Limb (tissue), 2 donors: ENCODE measurements at regions not wholly inside any gene's neighbourhood (a gene's known extent, or its start where the extent isn't known, plus 50 kb on each side); places are given as distances from the start of the nearest gene placed in this dataset.
"Not testable (repeated sequence)": the region's sequence is repeated elsewhere in the genome, so short reads cannot be mapped to it uniquely, and the experiment has no call there.

Source experiments
- DNase-seq, 2 donors: peaks; one replicate each; pipeline ENCODE4 v3.0.0-alpha.2; 2016; ENCODE audit errors: extremely low spot score in 2 of 2

DNA sequence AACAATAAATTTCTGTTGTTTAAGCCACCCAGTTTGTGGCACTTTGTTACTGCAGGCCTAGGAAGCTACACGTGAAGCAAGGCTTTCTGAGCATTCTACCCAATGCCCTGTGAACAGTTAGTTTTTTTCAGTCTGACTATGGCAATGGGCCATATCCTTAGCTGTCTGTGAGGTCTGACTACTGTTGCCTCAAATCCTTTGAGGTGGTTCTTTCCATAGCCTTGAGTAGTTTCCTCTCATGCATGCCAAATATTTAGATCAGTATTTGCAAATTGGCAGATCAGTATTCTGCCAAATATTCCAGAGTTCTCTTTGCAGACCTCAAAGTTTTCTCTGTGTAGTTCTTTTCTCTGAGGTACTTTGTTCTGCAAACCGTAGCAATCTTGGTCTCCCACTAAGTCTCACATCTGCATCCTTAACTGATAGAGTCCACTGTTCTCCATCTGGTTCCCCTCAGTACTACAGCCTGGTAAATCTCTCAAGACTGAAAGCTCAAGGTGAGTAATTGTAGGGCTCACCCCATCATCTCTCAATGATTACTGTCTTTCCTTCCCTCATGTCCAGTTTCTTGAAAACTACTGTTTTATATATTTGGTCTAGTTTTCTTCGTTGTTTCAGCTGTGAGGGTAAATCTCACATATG lies 984.9 kb upstream of the INTU start:
- DNase-seq = peak in 1 of 2 donors; percentile 10

DNA sequence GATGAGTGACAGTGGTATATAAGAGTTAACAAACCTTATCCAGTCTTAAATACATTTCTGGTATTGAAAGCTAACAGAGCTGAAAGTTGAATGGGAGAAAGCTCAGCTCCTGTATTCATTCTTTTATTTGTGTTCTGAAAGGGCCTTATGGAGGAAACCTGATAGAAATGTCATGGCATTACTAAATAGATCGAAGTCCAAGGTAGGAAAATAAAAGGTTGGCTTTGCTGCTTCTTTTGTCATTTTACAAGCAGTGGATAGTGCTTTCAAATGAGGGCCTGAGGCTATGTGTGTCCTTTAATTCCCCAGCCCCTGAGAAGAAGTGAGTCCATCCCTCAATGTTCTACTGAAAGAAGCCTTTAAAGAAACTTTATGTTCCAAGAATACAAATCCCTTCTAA lies 974.3 kb upstream of the INTU start:
- no peak for DNase-seq

DNA sequence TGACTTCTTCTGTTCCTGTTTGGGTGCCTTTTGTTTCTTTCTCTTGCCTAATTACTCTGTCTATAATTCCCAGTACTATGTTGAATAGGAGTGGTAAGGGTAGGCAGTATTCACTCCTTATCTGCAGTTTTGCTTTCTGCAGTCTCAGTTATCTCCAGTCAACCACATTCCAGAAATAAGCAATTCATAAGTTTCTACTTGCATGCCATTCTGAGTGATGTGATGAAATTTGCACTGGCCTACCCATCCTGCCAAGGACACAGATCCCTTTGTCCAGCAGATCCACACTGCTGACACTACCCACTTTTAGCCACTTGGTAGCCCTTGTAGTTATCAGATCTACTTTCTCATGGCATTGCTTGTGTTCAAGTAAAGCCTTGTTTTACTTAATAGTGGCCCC lies 971.6 kb upstream of the INTU start:
- DNase-seq = no peak

DNA sequence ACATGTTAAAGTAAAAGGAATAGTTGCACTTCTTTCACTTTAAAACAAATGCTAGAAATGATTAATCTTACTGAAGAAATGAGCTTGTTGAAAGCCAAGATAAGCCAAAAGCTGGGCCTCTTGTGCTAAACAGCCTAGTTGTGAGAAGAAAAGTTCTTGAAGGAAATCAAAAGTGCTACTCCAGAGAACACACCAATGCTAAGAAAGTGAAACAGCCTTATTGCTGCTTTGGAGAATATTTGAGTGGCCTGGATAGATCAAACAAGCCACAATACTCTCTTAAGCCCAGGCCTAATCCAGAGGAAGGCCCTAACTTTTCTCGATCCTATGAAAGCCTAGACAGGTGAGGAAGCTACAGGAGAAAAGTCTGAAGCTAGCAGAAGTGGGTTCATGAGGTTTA lies 967.9 kb upstream of the INTU start:
- no peak for DNase-seq

DNA sequence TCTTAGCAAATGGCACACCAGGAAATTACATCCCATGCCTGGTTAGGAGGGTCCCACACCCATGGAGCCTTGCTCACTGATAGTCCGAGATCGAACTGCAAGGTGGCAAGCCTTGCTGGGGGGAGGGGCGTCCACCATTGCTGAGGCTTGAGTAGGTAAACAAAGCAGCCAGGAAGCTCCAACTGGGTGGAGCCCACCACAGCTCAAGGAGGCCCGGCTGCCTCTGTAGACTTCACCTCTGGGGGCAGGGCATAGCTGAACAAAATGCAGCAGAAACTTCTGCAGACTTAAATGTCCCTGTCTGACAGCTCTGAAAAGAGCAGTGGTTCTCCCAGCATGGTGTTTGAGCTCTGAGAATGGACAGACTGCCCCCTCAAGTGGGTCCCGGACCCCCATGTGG lies 962.7 kb upstream of the INTU start:
- not testable (repeated sequence) for DNase-seq

DNA sequence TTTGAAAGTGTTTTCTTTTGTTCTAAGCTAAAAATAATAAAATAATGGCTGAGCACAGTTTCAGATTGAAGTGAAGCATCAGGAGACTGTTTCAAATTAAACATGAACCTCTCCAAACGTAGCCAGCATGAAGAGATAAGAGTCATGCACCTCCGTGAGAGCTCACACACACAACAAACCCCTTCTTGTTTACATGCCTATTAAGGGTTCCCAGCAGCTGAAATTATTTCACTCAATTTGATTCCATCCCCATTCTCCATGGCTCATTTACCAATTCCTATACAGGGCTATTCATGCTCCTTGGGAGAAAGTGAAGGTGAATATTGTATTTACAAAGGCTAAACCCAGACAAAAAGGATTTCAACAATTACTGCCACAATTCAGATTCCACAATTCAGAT lies 954.1 kb upstream of the INTU start:
- no peak for DNase-seq

DNA sequence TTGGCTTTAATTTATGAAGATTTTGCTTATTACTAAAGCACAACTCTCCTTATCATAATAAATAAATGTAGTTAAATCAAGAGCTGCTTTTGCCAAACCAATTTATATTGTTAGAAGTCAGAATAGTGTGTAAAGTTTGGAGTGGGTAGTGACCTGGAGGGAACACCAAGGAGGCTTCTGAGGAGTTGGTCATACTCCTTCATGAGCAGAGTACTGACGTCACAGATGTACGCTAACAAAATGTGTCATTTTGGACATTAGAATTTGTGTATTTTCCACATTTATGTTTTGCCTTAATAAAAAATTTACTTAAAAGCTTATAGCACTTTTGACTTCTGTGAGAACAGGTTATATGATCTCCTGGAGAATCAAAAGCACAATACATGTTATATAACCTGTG lies 953.5 kb upstream of the INTU start:
- DNase-seq = no peak

DNA sequence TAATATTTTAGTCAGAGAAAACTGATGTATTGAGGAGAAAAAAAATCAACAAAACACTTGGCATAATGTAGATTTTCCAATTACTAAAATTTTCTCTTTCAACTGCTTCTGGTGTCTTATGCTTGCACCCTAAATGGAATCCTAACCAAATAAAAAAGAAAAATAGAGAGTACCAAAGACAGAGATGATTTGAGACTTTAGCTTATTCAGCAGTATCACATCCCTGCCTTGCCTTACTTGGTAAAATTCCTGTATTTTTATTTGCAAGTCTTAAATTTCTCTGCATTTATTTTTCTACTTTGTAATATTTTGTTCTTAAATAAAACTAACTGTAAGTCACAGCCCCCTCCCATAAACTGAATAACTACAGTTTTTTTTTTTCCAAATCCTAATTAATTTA lies 950.5 kb upstream of the INTU start:
- DNase-seq = no peak

DNA sequence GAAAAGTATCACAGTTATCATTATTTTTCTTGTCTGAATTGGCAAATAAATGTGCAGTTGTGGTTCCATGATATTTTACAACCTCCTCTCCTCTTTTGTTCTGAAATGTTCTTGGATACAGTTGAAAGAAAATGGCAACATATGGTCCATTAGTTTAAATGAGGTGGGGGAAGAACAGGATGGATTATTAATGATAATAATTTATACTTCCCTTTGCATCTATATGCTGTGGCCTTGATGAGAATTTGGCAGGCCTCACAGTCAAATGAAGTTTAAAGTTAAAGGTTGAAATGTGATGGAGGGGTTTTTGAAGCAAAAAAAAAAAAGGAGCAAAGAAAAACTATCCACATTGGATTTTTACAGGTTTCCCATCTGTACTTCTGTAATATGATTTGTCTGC lies 946.3 kb upstream of the INTU start:
- no peak for DNase-seq

DNA sequence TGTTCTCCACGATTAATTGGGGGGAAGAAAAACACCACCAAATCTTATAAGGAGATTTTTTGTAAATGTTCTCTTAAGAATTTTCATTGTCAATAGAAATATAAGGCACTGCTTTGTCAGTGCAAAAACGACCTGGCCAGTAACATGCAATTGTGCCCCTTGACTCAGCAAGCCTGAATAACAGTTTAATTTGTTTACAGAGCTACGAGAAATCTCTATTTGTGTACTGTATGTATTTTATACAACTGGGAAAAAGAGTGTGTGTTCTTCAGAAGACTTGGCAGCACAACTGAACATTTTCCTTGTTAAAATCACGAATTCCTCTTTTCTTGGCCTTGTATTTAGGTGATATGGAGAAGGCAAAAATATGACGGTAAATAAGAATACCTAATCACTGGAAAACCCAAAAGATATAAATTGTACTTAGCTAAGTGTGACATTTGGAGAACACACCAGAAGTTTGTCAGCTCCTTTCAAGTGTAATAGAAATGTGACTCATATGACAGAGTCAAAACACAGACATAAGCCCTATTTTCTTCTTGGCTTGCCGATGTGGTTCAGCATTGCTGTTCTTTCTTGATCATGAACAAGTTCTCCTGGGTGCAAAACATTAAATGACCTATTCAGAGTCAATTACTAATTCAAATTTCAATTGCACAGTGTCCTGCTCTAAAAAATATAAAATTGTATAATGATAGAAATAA lies 945.0 kb upstream of the INTU start:
- DNase-seq = peak in 1 of 2 donors; percentile 33

DNA sequence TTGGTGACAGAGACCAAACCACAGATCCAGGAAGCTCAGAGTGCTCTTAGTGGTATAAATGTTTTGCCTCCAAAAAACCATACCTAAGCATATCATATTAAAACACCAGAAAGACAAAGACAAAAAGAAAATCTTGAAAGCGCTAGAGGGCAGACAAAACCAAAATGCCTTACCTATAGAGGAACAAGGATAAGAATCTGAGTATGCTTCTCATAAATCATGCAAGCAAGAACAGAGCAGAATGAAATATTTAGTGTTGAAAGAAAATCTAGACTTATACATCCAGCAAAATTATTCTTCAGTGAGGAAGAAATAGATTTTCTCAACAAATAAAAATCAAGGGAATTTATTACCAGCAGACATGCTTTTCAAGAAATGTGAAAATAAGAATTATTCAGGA lies 941.0 kb upstream of the INTU start:
- no peak for DNase-seq

DNA sequence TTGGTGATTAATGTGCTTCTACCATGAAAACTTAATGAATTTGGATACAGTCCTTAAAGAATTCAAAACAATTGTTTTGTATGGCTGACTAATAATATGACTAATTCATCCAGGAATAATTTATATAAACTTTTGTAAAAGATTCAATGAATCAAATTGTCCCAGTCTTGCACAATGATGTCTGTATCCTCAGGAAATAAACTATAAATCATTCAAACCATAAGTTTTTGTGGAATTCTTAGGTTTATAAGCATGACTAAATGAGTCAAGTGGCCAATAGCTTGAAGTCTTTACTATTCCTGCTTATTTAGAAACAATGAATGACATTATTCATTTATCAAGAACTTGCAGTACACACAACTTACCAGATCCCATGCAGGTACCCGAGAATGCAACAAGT lies 935.0 kb upstream of the INTU start:
- no peak for DNase-seq

DNA sequence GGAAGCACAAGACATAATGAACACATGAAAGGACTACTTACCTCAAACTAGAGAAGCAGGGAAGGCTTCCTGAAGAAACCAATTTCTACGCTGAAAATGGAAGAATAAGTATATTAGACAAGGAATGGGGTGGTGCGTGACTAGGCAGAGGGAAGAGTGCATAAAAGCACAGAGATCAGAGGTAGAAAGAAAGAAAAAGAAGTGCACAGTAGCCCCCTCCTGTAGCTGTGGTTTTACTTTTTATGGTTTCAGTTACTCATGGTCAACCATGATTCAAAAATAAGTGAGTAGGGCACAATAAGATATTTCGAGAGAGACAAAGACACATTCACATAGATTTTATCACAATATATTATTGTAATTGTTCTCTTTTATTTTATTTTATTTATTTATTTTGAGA lies 934.5 kb upstream of the INTU start:
- no peak for DNase-seq

DNA sequence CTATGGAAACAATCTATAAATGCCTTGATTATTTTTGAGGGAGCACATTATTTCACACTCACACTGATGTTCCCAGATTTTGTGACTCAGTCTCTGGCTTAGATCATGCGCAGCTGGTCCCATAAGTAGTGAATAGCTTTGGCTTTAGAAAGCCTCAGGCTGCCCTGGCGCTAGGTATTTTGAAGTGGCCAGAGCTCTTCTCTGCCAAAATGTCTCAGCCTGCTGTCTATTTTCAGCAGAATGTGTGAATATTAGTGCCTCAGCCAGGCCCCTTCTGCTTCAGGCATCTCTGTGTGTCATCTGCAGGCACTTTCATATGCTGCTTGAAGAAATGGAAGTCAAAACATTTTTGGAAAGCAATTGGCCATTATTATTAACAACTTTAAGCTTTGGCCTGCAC lies 931.0 kb upstream of the INTU start:
- no peak for DNase-seq

DNA sequence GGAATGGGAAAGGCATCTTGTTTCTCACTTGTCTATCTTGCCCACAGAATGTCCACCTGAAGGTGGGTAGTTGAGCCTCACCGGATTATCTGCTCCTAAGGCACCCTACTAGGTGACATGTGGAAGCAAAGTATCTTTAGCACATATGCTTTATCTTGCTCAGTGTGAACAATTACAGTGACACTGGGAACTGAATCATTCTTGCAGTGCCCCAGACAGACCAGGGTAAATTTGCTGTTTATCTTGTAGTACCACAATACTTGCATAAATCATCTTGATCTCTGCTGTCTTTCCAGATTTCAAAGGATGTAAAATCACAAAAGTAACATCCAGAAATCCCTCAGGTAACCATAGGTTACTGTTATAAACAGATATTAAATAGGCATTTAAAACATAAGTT lies 930.0 kb upstream of the INTU start:
- no peak for DNase-seq

DNA sequence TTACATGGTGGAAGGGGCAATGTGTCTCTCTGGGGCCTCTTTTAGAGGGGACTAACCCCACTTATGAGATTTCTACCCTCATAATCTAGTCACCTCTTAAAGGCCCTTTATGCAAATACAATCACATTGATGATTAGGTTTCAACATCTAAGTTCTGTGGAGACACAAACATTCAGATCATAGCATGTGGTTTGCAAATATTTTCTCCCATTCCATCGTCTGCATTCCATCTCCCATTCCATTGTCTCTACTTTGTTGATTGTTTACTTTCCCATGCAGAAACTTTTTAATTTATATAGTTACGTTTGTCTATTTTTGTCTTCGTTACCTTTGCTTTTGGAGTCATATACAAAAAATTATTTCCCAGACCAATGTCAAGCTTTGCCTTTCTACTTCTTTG lies 927.5 kb upstream of the INTU start:
- no peak for DNase-seq

DNA sequence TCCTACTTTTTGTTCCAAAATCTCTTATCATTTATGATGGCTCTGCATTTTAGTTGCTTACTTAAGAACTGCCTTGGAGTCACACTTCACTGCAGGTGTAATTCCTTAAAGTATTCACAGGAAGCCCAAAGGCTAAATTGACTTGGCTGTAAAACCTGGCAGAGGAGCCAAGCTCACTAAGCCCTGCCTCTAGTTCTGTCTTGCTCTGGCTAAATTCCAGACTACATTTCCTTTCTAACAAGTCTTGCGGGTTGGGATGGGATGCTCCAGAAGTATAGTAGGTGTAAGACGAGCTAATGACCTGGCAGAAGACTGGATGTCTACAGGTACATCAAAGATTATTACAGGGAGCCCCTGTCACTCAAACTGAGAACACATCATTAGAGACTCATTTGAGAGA lies 924.0 kb upstream of the INTU start:
- DNase-seq = no peak

DNA sequence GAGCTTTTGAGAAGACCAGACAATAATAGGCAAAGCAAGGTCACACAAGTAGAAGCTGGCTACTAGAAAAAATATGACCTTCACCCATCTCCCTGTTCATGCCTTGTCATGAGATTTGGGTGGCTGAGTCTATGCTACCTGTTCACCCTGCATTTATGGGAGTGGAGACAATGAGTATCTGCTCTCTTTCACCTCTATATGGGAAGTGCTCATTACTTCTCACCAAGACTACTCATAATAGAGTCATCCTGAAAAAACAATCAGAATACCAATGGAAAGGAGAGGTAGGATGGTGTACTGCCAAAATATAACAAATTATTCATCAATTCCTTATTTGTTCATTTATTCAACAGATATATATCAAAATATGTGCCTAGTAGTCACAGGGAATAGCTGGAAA lies 921.8 kb upstream of the INTU start:
- no peak for DNase-seq

DNA sequence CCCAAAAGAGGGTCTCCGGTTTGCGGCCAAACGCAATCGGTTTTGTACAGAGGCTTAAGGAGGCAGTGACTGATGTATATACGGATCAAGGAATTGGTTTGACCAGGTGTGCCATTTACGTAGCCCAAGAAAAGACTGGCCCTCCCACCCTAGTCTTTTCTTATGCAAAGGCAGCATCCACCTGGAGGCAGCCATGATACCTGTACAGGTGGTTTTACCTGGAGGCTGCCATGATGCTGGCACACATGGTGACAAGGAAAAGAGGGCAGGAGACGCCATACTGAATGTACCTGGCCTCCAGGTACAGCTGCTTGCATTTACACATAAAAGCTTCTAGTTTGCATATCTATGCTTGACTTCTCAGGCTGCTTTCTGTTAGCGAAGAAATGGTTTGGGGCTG lies 917.7 kb upstream of the INTU start:
- no peak for DNase-seq

DNA sequence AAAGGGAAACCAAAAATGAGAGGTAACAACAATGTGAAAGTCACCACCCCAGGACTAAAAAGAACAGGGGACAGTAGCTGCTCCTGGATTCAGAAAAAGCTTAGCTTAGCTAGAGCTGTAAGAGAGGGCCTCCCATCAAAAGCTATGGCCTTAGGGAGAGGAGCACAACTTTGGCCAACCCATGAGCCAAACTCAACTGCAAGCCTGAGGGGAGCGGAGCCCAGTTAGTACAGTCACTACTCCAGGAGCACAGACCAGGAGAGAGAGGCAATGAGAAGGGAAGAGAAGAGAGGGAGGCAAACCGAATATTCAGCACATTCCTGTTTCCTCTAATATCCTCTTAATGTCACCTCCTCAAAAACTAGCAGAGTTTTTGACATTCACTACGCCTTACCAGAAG lies 917.1 kb upstream of the INTU start:
- no peak for DNase-seq

DNA sequence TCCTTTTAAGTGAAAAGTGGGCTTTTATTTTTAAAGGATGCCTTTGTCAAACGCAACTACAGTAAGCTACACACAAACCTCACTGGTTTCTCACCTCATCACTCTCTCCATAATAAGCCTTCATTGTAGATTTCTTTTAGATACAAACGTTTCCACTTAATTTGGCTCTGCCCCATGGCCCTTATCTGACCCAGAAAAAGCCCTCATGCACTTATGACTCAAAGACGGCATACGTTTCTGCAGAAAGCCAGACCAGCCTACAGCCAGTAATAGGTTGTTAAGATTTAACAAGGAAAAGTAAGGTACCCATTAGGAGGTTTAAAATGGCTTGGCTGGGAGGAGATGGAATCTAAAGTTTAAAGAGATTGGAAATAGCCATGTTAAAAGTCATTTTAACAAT lies 914.6 kb upstream of the INTU start:
- DNase-seq = no peak

DNA sequence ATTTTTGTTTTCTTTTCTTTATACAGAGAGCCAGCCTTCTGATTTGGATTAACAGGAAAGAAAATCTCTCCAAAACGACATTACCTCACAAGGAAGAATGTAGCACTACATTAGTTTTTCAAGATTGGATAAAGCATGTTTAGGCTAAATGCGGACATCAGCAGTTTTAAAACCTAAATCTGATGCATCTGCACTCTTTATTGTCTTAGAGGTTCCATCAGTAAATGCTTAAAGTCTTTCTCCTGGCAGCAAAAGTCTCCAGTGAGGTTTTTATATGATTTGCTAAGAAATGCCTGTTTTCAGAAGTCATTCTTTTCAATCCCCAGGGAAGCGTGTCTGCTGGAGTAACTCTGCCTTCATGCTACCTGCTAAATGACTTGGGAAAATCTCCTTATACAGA lies 912.9 kb upstream of the INTU start:
- no peak for DNase-seq

DNA sequence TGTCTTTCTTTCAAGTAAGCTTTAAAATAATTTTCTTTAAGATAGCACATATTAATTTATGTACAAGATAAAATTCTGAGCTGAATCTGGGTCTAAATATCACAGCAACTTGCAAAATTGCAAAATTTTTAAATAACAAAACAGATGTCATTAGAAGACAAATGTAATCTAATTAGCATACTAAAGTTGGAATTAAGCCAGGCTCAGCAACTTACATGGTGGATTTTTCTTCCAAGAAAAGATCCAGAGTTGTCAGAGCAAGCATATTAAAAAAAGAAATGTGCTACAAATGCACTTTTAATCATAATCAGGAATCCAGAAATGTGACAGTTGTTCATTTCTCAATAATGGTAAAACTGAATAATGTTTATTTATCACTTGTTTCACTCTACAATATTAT lies 906.9 kb upstream of the INTU start:
- no peak for DNase-seq

DNA sequence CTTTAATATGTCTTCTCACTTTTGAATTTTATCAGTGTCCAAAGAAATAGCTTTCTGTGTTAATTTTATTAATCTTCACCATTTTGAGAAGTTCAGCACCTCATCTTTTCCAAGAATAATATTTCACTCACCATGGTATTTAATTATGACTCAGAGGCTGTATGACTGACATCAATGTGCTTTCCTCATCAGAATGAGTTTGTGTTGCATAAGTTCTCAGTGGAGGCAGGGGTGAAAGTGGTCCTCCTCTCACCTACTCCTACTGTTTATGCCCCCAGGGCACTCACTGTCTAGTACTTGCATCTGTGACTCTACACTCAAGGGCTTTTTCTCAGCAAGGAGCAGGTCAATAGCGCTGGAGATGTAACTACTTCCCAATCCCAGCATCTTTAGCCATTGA lies 905.3 kb upstream of the INTU start:
- no peak for DNase-seq
